ENCODE measurements at regions not wholly inside any gene's neighbourhood (a gene's known extent, or its start where the extent isn't known, plus 50 kb on each side); places are given as distances from the start of the nearest gene placed in this dataset.
A peak's percentile ranks its signal among the peaks of the same experiment; 100 is the strongest.

DNA sequence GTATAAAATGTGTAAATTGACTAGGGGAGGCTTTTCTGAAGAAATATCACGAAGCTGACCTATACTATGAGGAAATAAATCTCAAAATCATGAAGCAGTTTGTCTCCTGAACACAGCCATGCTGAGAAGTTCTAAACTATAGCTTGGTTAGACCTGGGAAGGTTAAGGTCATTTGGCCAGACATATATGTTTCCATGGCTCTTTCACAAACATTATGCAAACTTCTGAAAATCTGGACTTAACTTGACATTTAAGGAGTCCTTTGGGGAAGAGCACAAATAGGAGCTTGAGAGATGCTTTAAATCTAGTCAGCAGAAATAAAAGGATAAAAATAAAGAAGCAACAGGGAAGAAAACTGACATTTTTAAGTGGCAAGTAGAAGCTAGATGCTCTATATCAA lies 115.9 kb upstream of the MEOX2 start:
- no peaks in the 10 kb centered on the region for H3K27me3 ChIP-seq (ENCODE audit: control insufficient read depth, insufficient read depth)
- ATAC-seq (no peak), DNase-seq (no peak)
- H3K27ac ChIP-seq (ENCODE audit: low read length) = no peak overlapping the region
- H3K4me1 ChIP-seq (ENCODE audit: control insufficient read depth, insufficient read depth, low read length) = peaks cover 2% of the 10 kb centered on the region
- 94% methylated on average over 1 of the region's 1 CpG for WGBS
- H3K4me3 ChIP-seq (ENCODE audit: low read length) = no peak overlapping the region
- intact Hi-C loops (cut with DNase I) = no loop called here
- no peaks in the 10 kb centered on the region for H3K9me3 ChIP-seq (ENCODE audit: control insufficient read depth, low read length)

GRCh38 chr7:15801551-15801950 lies 115.1 kb upstream of the MEOX2 start:
- Histone ChIP-seq H3K4me1 (ENCODE audit: control insufficient read depth, insufficient read depth, low read length) (peaks cover 2% of the 10 kb centered on the region), H3K27me3 (ENCODE audit: control insufficient read depth, insufficient read depth) (no peaks in the 10 kb centered on the region), H3K9me3 (ENCODE audit: control insufficient read depth, low read length) (no peaks in the 10 kb centered on the region), H3K4me3 (ENCODE audit: low read length) (no peak overlapping the region), H3K27ac (ENCODE audit: low read length) (peak overlapping the region; percentile 45)
- intact Hi-C loops (cut with DNase I) = no loop called here
- peak in 2 of 3 donors; percentile 28 to 46 for DNase-seq
- WGBS = 45% methylated on average over 3 of the region's 3 CpGs
- peak; percentile 84 to 93 for ATAC-seq

GRCh38 chr7:15801041-15801440 lies 114.6 kb upstream of the MEOX2 start:
- DNase-seq = no peak
- H3K9me3 ChIP-seq (ENCODE audit: control insufficient read depth, low read length) = no peaks in the 10 kb centered on the region
- no peak for ATAC-seq
- no peak overlapping the region for H3K27ac ChIP-seq (ENCODE audit: low read length)
- no peak overlapping the region for H3K4me3 ChIP-seq (ENCODE audit: low read length)
- intact Hi-C loops (cut with DNase I) = no loop called here
- H3K4me1 ChIP-seq (ENCODE audit: control insufficient read depth, insufficient read depth, low read length) = peaks cover 2% of the 10 kb centered on the region
- H3K27me3 ChIP-seq (ENCODE audit: control insufficient read depth, insufficient read depth) = no peaks in the 10 kb centered on the region

DNA sequence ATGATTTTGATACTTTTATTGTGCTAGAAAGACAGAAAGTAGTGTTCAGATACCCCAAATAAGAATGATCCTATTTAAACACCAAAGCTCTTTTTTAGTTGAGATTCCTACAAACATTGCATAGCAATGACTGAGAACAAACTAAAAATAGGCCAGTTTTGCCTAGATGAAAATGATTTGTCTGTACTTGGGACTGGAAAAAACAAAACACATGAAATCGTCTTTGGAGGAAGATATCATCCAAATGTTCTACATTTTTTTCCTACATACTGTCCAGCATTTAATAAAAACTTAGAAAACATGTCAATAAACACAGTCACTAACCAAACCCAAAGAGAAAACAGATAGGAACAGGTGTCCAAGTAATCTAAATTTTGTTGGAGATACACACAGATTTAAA lies 111.6 kb upstream of the MEOX2 start:
- Histone ChIP-seq H3K27me3 (ENCODE audit: control insufficient read depth, insufficient read depth) (no peaks in the 10 kb centered on the region), H3K4me1 (ENCODE audit: control insufficient read depth, insufficient read depth, low read length) (peaks cover 2% of the 10 kb centered on the region), H3K27ac (ENCODE audit: low read length) (no peak overlapping the region), H3K4me3 (ENCODE audit: low read length) (no peak overlapping the region), H3K9me3 (ENCODE audit: control insufficient read depth, low read length) (no peaks in the 10 kb centered on the region)
- ATAC-seq (no peak), DNase-seq (no peak)
- intact Hi-C loops (cut with DNase I) = no loop called here
- 27% methylated on average over 1 of the region's 1 CpG for whole genome bisulfite sequencing

DNA sequence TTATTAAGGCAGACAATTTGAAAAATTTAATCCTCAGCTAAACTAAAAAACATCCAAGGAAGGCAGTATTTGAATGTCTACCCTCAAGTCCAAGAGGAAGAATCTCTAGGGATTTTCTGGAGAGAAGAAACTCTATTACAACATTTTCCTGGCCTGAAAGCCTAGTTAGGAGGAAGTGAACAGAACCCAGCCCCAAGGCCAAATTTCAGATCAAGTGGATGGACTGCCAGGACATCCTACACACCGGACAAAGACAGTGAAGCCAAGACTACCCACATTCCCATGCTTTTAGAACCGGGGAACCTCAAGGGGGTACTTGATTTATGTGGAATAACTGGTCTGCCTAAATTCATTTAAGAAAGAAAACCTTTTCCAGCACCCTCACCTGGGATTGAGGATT lies 108.9 kb upstream of the MEOX2 start:
- H3K4me3 ChIP-seq (ENCODE audit: low read length) = no peak overlapping the region
- WGBS = 39% methylated on average over 2 of the region's 2 CpGs
- no peaks in the 10 kb centered on the region for H3K9me3 ChIP-seq (ENCODE audit: control insufficient read depth, low read length)
- no peak overlapping the region for H3K27ac ChIP-seq (ENCODE audit: low read length)
- ATAC-seq = peak; percentile 51 to 71
- H3K4me1 ChIP-seq (ENCODE audit: control insufficient read depth, insufficient read depth, low read length) = no peaks in the 10 kb centered on the region
- H3K27me3 ChIP-seq (ENCODE audit: control insufficient read depth, insufficient read depth) = no peaks in the 10 kb centered on the region
- DNase-seq = peak in 1 of 3 donors; percentile 16
- intact Hi-C loops (cut with DNase I) = no loop called here

DNA sequence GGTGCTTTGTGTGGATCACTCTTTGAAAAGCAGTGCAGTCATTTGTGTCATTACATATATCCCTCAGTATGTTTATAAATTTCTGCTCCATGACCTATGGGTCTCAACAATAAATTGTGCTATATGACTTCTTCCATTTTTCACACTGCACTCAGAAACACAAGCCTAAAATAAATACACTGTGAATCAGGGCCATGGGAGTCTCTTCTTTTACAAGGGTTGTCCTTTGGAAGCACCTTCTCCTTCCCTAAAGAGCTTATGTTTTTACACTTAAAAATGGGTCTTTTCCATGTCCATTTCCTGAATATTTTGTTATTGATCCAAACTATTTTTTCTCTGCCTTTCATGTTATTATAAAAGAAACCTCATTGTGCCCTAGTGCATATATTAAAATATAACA lies 108.3 kb upstream of the MEOX2 start:
- H3K27ac ChIP-seq (ENCODE audit: low read length) = no peak overlapping the region
- no peak overlapping the region for H3K4me3 ChIP-seq (ENCODE audit: low read length)
- intact Hi-C loops (cut with DNase I) = no loop called here
- ATAC-seq (no peak), DNase-seq (no peak)
- H3K4me1 ChIP-seq (ENCODE audit: control insufficient read depth, insufficient read depth, low read length) = no peaks in the 10 kb centered on the region
- no peaks in the 10 kb centered on the region for H3K27me3 ChIP-seq (ENCODE audit: control insufficient read depth, insufficient read depth)
- no peaks in the 10 kb centered on the region for H3K9me3 ChIP-seq (ENCODE audit: control insufficient read depth, low read length)

- DNase-seq (no peak), ATAC-seq (peak in 1 of 2 donors; percentile 22)
- Histone ChIP-seq H3K4me1 (ENCODE audit: control insufficient read depth, insufficient read depth, low read length) (no peaks in the 10 kb centered on the region), H3K27ac (ENCODE audit: low read length) (no peak overlapping the region), H3K9me3 (ENCODE audit: control insufficient read depth, low read length) (no peaks in the 10 kb centered on the region), H3K27me3 (ENCODE audit: control insufficient read depth, insufficient read depth) (no peaks in the 10 kb centered on the region), H3K4me3 (ENCODE audit: low read length) (no peak overlapping the region)
- WGBS = 95% methylated on average over 3 of the region's 3 CpGs
- intact Hi-C loops (cut with DNase I) = no loop called here
Measured at GRCh38 chr7:15784694-15785030, 98.2 kb upstream of the MEOX2 start.

GRCh38 chr7:15783987-15784693 lies 97.7 kb upstream of the MEOX2 start:
- intact Hi-C loops (cut with DNase I) = no loop called here
- H3K4me1 ChIP-seq (ENCODE audit: control insufficient read depth, insufficient read depth, low read length) = no peaks in the 10 kb centered on the region
- DNase-seq = no peak
- no peak overlapping the region for H3K4me3 ChIP-seq (ENCODE audit: low read length)
- ATAC-seq = peak; percentile 43 to 78
- WGBS = 21% methylated on average over 1 of the region's 1 CpG
- no peak overlapping the region for H3K27ac ChIP-seq (ENCODE audit: low read length)
- H3K27me3 ChIP-seq (ENCODE audit: control insufficient read depth, insufficient read depth) = no peaks in the 10 kb centered on the region
- no peaks in the 10 kb centered on the region for H3K9me3 ChIP-seq (ENCODE audit: control insufficient read depth, low read length)

DNA sequence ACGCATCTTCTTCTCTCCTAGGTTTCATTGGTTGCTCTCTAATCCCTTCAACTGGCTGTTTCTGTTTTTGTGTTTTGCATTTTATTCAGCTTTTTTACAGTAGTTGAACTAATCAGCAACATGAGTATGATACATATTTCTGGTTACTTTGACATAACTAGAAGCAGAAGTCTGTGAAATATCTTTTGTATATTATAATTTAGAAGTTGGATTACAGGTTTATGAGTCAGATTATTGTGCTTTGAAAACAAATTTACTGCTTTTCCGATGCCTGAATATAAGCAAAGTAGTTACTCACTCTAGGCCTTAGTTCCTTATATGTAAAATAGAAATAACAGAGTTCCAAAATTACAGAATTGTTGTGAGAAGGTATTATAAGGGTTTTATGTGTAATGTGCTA lies 96.2 kb upstream of the MEOX2 start:
- no peak for ATAC-seq
- Histone ChIP-seq H3K9me3 (ENCODE audit: control insufficient read depth, low read length) (no peaks in the 10 kb centered on the region), H3K4me1 (ENCODE audit: control insufficient read depth, insufficient read depth, low read length) (peaks cover 2% of the 10 kb centered on the region), H3K27me3 (ENCODE audit: control insufficient read depth, insufficient read depth) (no peaks in the 10 kb centered on the region), H3K27ac (ENCODE audit: low read length) (no peak overlapping the region), H3K4me3 (ENCODE audit: low read length) (no peak overlapping the region)
- DNase-seq = no peak
- intact Hi-C loops (cut with DNase I) = no loop called here
- 93% methylated on average over 2 of the region's 2 CpGs for WGBS

GRCh38 chr7:15781944-15782343 lies 95.5 kb upstream of the MEOX2 start:
- WGBS = 96% methylated on average over 2 of the region's 2 CpGs
- intact Hi-C loops (cut with DNase I) = no loop called here

DNA sequence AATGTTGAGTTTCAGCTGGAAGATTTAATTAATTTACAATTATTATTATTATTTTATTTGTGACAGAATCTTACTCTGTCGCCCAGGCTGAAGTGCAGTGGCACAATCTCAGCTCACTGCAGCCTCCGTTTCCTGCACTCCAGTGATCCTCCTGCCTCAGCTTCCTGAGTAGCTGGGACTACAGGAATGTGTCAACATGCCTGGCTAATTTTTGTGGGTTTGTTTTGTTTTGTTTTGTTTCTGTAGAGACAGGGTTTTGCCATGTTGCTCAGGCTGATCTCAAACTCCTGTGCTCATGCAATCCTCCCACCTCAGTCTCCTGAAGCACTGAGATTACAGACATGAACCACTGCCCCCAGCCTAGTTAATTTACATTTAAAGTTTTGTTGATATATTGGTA lies 93.8 kb upstream of the MEOX2 start:
- no peaks in the 10 kb centered on the region for H3K9me3 ChIP-seq (ENCODE audit: control insufficient read depth, low read length)
- no peak for DNase-seq
- no peak overlapping the region for H3K4me3 ChIP-seq (ENCODE audit: low read length)
- peaks cover 2% of the 10 kb centered on the region for H3K4me1 ChIP-seq (ENCODE audit: control insufficient read depth, insufficient read depth, low read length)
- intact Hi-C loops (cut with DNase I) = no loop called here
- ATAC-seq = peak in 1 of 2 donors; percentile 58
- 47% methylated on average over 2 of the region's 2 CpGs for WGBS
- H3K27ac ChIP-seq (ENCODE audit: low read length) = no peak overlapping the region
- no peaks in the 10 kb centered on the region for H3K27me3 ChIP-seq (ENCODE audit: control insufficient read depth, insufficient read depth)

More at GRCh38 chr7:15781944-15782343, 95.5 kb upstream of the MEOX2 start:
- Histone ChIP-seq H3K27me3 (ENCODE audit: control insufficient read depth, insufficient read depth) (no peaks in the 10 kb centered on the region), H3K27ac (ENCODE audit: low read length) (no peak overlapping the region), H3K4me1 (ENCODE audit: control insufficient read depth, insufficient read depth, low read length) (peaks cover 2% of the 10 kb centered on the region), H3K9me3 (ENCODE audit: control insufficient read depth, low read length) (no peaks in the 10 kb centered on the region), H3K4me3 (ENCODE audit: low read length) (no peak overlapping the region)
- no peak for DNase-seq
- ATAC-seq = no peak

DNA sequence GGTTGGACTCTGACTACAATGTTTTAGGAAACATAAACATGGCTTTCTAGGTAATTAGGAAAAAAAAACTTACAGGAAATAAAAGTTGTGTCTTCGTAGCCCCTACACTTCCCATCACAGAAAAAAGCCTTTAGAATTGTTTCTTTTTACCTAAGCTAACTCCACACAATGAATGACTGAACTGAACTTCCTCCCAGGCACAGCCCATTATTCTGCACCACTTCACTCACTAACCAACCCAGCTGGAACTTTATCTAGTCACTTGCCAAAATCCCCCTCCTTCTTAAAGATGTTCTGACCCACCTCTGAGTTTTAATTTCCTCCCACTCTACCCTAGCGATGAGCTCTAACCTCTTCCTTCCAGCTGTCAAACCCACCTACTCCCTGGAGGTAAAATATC lies 91.7 kb upstream of the MEOX2 start:
- DNase-seq = no peak
- Histone ChIP-seq H3K4me1 (ENCODE audit: control insufficient read depth, insufficient read depth, low read length) (peaks cover 2% of the 10 kb centered on the region), H3K27me3 (ENCODE audit: control insufficient read depth, insufficient read depth) (no peaks in the 10 kb centered on the region), H3K27ac (ENCODE audit: low read length) (no peak overlapping the region), H3K4me3 (ENCODE audit: low read length) (no peak overlapping the region), H3K9me3 (ENCODE audit: control insufficient read depth, low read length) (no peaks in the 10 kb centered on the region)
- WGBS = 49% methylated on average over 2 of the region's 2 CpGs
- intact Hi-C loops (cut with DNase I) = no loop called here
- ATAC-seq = no peak

Data from right cardiac atrium (tissue), 5 donors.